Body of pancreas (tissue), 4 donors: ENCODE measurements at regions not wholly inside any gene's neighbourhood (a gene's known extent, or its start where the extent isn't known, plus 50 kb on each side); places are given as distances from the start of the nearest gene placed in this dataset.

Source experiments
- ATAC-seq: fragments of 150-250 bp; one replicate; pipeline ENCODE4 v1.9.1; 2016
- DNase-seq, 4 donors: peaks; one replicate each; pipeline ENCODE4 v3.0.0-alpha.2; 2019
- H3K27ac ChIP-seq, 4 donors: fragments of 200-600 bp; sonication (generic); 1 replicate in 3 of 4; 2 replicates in 1 of 4; pipeline versions ENCODE4 v1.5.1 to v1.6.1; 2016 to 2019; ENCODE audit warnings: mild to moderate bottlenecking in 1 of 4, mixed read lengths in 1 of 4, moderate library complexity in 1 of 4
- H3K27me3 ChIP-seq, 2 donors: fragments of 200-600 bp; sonication (generic); one replicate each; pipeline ENCODE4 v1.6.0; 2016; ENCODE audit warnings: mild to moderate bottlenecking in 1 of 2
- H3K36me3 ChIP-seq, 2 donors: fragments of 200-600 bp; sonication (generic); replicated peaks in 1 of 2; 2 replicates each; pipeline ENCODE4 v1.5.1; 2016; ENCODE audit warnings: low read depth in 2 of 2; ENCODE audit not compliant: insufficient read depth in 1 of 2
- H3K4me1 ChIP-seq: fragments of 200-600 bp; sonication (generic); one replicate; pipeline ENCODE4 v1.6.0; 2016
- H3K4me3 ChIP-seq, 2 donors: fragments of 200-600 bp; sonication (generic); 1 replicate in 1 of 2; 2 replicates in 1 of 2; pipeline ENCODE4 v1.5.1; 2016 to 2019
- H3K9me3 ChIP-seq, 3 donors: fragments of 200-600 bp; sonication (generic); 1 replicate in 2 of 3; 2 replicates in 1 of 3; pipeline ENCODE4 v1.5.1; 2016
- POLR2A ChIP-seq, 3 donors: fragments of 450-650 bp; IDR thresholded peaks; one replicate each; pipeline ENCODE4 v1.6.1; 2016; ENCODE audit warnings: antibody characterized with exemption in 3 of 3, mild to moderate bottlenecking in 2 of 3
- WGBS, 2 donors: methylation state at CpG; one replicate each; pipeline ENCODE4 v1.1.5; 2017; 5-methylcytosine and 5-hydroxymethylcytosine counted together
- intact Hi-C: fragments of 100-400 bp; cut with DNase I; formaldehyde crosslinking; loops from one replicate; pipeline ENCODE4 v1.15.1; 2023
- TF ChIP-seq, protein P1 (sequence below), 7 experiments: fragments of 450-650 bp in 4 of 7; fragments of 200-600 bp in 3 of 7; sonication (generic) in 3 of 7; IDR thresholded peaks; one replicate each; pipeline ENCODE4 v1.5.1; 2016 to 2019; ENCODE audit warnings: antibody characterized with exemption in 7 of 7

- intact Hi-C loops = no loop called here
- 89 to 90% methylated on average over 17 of the region's 17 CpGs for WGBS, 2 donors
Measured at GRCh38 chr2:240197462-240198139, 57.1 kb upstream of the OTOS start.

DNA sequence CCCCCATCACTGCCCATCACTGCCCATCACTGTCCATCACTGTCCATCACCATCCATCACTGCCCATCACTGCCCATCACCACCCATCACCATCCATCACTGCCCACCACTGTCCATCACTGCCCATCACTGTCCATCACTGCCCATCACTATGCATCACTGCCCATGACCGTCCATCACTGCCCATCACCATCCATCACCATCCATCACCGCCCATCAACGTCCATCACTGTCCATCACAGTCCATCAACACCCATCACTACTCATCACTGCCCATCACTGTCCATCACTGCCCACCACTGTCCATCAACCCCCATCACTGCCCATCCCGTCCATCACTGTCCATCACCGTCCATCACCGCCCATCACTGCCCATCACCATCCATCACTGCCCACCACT, 57.8 kb upstream of the OTOS start:
- no peaks in the 10 kb centered on the region for H3K27me3 ChIP-seq
- H3K4me3 ChIP-seq = no peak overlapping the region
- TF ChIP-seq POLR2A (IDR thresholded peaks at IDR 0.05) = no peak
- TF ChIP-seq, protein P1, sequence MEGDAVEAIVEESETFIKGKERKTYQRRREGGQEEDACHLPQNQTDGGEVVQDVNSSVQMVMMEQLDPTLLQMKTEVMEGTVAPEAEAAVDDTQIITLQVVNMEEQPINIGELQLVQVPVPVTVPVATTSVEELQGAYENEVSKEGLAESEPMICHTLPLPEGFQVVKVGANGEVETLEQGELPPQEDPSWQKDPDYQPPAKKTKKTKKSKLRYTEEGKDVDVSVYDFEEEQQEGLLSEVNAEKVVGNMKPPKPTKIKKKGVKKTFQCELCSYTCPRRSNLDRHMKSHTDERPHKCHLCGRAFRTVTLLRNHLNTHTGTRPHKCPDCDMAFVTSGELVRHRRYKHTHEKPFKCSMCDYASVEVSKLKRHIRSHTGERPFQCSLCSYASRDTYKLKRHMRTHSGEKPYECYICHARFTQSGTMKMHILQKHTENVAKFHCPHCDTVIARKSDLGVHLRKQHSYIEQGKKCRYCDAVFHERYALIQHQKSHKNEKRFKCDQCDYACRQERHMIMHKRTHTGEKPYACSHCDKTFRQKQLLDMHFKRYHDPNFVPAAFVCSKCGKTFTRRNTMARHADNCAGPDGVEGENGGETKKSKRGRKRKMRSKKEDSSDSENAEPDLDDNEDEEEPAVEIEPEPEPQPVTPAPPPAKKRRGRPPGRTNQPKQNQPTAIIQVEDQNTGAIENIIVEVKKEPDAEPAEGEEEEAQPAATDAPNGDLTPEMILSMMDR (IDR thresholded peaks at IDR 0.05) = no peak
- H3K4me1 ChIP-seq = no peaks in the 10 kb centered on the region
- H3K27ac ChIP-seq = no peak overlapping the region
- ATAC-seq (no peak), DNase-seq (no peak)
- intact Hi-C loops = no loop called here
- H3K9me3 ChIP-seq = no peaks in the 10 kb centered on the region
- 85 to 90% methylated on average over 6 of the region's 6 CpGs for WGBS, 2 donors
- no peaks in the 10 kb centered on the region for H3K36me3 ChIP-seq

More at GRCh38 chr2:240197462-240198139, 57.1 kb upstream of the OTOS start:
- Histone ChIP-seq H3K4me3 (no peak overlapping the region), H3K4me1 (no peaks in the 10 kb centered on the region), H3K9me3 (no peaks in the 10 kb centered on the region), H3K27ac (no peak overlapping the region), H3K36me3 (no peaks in the 10 kb centered on the region), H3K27me3 (no peaks in the 10 kb centered on the region)
- no peak for TF ChIP-seq POLR2A (IDR thresholded peaks at IDR 0.05)
- TF ChIP-seq, protein P1 (IDR thresholded peaks at IDR 0.05) = no peak
- DNase-seq = no peak
- ATAC-seq = no peak

- Histone ChIP-seq H3K4me3 (no peak overlapping the region), H3K9me3 (no peaks in the 10 kb centered on the region), H3K27ac (no peak overlapping the region), H3K36me3 (no peaks in the 10 kb centered on the region), H3K4me1 (no peaks in the 10 kb centered on the region), H3K27me3 (no peaks in the 10 kb centered on the region)
- ATAC-seq (no peak), DNase-seq (no peak)
- 74 to 81% methylated on average over 8 to 16 of the region's 16 CpGs for WGBS, 2 donors
- intact Hi-C loops = no loop called here
- TF ChIP-seq, protein P1 (IDR thresholded peaks at IDR 0.05) = no peak
- TF ChIP-seq POLR2A (IDR thresholded peaks at IDR 0.05) = no peak
Measured at GRCh38 chr2:240199133-240199870, 58.8 kb upstream of the OTOS start.

- no peak for ATAC-seq
- TF ChIP-seq, protein P1 (IDR thresholded peaks at IDR 0.05) = no peak
- no peak for TF ChIP-seq POLR2A (IDR thresholded peaks at IDR 0.05)
- no peak for DNase-seq
- no peaks in the 10 kb centered on the region for H3K27me3 ChIP-seq
- no peaks in the 10 kb centered on the region for H3K9me3 ChIP-seq
- no peak overlapping the region for H3K27ac ChIP-seq
- intact Hi-C loops = no loop called here
- WGBS, 2 donors = 46 to 57% methylated on average over 24 of the region's 24 CpGs
- H3K4me3 ChIP-seq = no peak overlapping the region
- no peaks in the 10 kb centered on the region for H3K36me3 ChIP-seq
- no peaks in the 10 kb centered on the region for H3K4me1 ChIP-seq
Measured at GRCh38 chr2:240200230-240201051, 60.0 kb upstream of the OTOS start.
